Left lung (tissue), 4 donors: ENCODE measurements at regions not wholly inside any gene's neighbourhood (a gene's known extent, or its start where the extent isn't known, plus 50 kb on each side); places are given as distances from the start of the nearest gene placed in this dataset.

Experiments used
- ATAC-seq: fragments of 200-7000 bp; cut with Tn5 transposase; one replicate; pipeline ENCODE4 v1.9.1; 2020; ENCODE audit warnings: moderate library complexity
- DNase-seq, 4 donors: peaks; one replicate each; pipeline ENCODE4 v3.0.0-alpha.2; 2013 to 2020
- H3K27ac ChIP-seq, 2 donors: fragments of 200-600 bp; sonication (generic) in 1 of 2; one replicate each; pipeline versions ENCODE4 v1.5.0 to v1.8.0; 2020 to 2021
- H3K27me3 ChIP-seq, 2 donors: fragments of 200-600 bp; sonication (generic) in 1 of 2; one replicate each; pipeline versions ENCODE4 v1.5.0 to v1.8.0; 2020 to 2021
- H3K36me3 ChIP-seq, 2 donors: fragments of 200-600 bp; sonication (generic) in 1 of 2; one replicate each; pipeline versions ENCODE4 v1.5.0 to v1.8.0; 2020 to 2021
- H3K4me1 ChIP-seq, 2 donors: fragments of 200-600 bp; one replicate each; pipeline ENCODE4 v1.8.0; 2021
- H3K4me3 ChIP-seq, 2 donors: fragments of 200-600 bp; sonication (generic) in 1 of 2; one replicate each; pipeline versions ENCODE4 v1.5.0 to v1.8.0; 2020 to 2021; ENCODE audit warnings: mild to moderate bottlenecking in 1 of 2
- H3K9me3 ChIP-seq, 2 donors: fragments of 200-600 bp; sonication (generic) in 1 of 2; one replicate each; pipeline versions ENCODE4 v1.5.0 to v1.8.0; 2020 to 2021
- intact Hi-C, 2 donors: fragments of 100-400 bp; cut with DNase I; formaldehyde crosslinking; loops; one replicate each; pipeline versions ENCODE4 v1.11.2 to v1.14.2; 2022
- TF ChIP-seq, protein P1 (sequence below), 2 donors: fragments of 200-600 bp; sonication (generic) in 1 of 2; IDR thresholded peaks; one replicate each; pipeline versions ENCODE4 v1.5.0 to v1.8.0; 2021; ENCODE audit warnings: antibody characterized with exemption in 2 of 2
- donor health status: DM: no; HTN: yes; CAD: no.
- donor health status: DM: no; HTN: no; CAD: no.

DNA sequence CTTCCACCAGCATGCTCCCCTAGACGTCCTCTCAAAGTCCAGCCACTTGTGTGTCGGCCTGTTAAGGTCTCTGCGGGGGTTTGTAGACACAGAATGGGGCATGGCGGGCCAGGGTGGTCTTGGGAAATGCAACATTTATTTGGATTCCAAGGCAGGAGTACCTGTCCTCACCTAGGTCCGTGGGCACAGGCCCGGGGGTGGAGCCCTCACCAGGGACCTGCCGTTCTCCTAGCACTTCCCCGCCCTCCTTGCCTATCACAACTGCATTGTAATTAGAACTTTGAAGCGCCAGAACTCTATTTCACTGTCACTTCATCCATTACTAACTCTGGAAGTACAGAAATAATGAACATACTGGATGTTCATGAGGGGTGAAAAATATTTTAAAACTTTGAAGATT is 268.3 kb upstream of the ACTBL2 start:
- no peaks in the 10 kb centered on the region for H3K27me3 ChIP-seq
- intact Hi-C loops: no loop called here

DNA sequence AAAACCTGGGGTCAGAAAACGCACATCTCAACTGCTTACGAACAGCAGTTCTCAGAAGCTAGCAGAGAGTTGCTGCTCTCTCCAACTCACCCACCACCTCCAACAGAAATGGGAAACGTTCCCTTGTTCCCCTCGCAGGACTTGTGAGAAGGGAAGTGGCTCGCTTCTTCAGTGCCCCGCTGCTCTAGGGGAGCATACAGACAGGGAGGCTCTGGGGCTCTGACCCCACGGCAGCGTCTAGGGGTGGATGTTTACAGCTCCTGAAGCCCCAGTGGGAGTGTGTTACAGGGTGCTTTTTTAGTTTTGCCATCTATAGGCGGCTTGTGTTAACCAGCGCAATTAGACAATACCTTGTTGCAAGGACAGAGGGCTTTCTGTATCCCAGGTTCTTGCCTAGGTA is 267.7 kb upstream of the ACTBL2 start:
- intact Hi-C loops: no loop called here
- no peak overlapping the region for H3K4me3 ChIP-seq
- DNase-seq: peak in 1 of 4 donors; percentile 75
- no peaks in the 10 kb centered on the region for H3K9me3 ChIP-seq
- no peaks in the 10 kb centered on the region for H3K4me1 ChIP-seq
- H3K27me3 ChIP-seq: no peaks in the 10 kb centered on the region
- TF ChIP-seq, protein P1, sequence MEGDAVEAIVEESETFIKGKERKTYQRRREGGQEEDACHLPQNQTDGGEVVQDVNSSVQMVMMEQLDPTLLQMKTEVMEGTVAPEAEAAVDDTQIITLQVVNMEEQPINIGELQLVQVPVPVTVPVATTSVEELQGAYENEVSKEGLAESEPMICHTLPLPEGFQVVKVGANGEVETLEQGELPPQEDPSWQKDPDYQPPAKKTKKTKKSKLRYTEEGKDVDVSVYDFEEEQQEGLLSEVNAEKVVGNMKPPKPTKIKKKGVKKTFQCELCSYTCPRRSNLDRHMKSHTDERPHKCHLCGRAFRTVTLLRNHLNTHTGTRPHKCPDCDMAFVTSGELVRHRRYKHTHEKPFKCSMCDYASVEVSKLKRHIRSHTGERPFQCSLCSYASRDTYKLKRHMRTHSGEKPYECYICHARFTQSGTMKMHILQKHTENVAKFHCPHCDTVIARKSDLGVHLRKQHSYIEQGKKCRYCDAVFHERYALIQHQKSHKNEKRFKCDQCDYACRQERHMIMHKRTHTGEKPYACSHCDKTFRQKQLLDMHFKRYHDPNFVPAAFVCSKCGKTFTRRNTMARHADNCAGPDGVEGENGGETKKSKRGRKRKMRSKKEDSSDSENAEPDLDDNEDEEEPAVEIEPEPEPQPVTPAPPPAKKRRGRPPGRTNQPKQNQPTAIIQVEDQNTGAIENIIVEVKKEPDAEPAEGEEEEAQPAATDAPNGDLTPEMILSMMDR (IDR thresholded peaks at IDR 0.05): no peak
- no peak for ATAC-seq
- no peaks in the 10 kb centered on the region for H3K36me3 ChIP-seq
- no peak overlapping the region for H3K27ac ChIP-seq

More for the DNA sequence above, 268.3 kb upstream of the ACTBL2 start:
- Histone ChIP-seq H3K4me3 (no peak overlapping the region), H3K4me1 (no peaks in the 10 kb centered on the region), H3K27ac (no peak overlapping the region), H3K9me3 (no peaks in the 10 kb centered on the region), H3K36me3 (no peaks in the 10 kb centered on the region)
- DNase-seq (peak in 1 of 4 donors; percentile 56), ATAC-seq (no peak)
- TF ChIP-seq, protein P1 (IDR thresholded peaks at IDR 0.05): no peak

DNA sequence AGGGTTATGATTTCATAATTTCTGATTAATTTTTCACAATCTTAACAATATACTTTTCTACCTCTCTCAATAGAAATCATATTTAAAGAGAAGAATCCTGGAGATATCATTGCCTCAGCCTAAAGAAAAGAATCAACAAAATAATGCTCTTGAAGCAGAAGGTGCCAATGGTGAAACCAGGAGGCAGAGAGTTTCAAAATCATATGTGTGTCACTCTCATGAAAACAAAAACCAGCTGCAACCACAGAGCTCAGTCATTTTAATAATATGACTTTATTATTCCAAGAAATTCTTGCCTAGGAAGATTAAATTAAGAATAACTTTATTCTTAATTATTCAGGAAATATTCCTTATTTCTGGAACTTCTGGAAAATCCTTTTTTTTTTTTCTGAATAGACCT is 266.8 kb upstream of the ACTBL2 start:
- H3K4me1 ChIP-seq: no peaks in the 10 kb centered on the region
- no peak overlapping the region for H3K27ac ChIP-seq
- no peaks in the 10 kb centered on the region for H3K36me3 ChIP-seq
- ATAC-seq (no peak), DNase-seq (no peak)
- intact Hi-C loops: no loop called here
- H3K27me3 ChIP-seq: no peaks in the 10 kb centered on the region
- TF ChIP-seq, protein P1 (IDR thresholded peaks at IDR 0.05): no peak
- no peaks in the 10 kb centered on the region for H3K9me3 ChIP-seq
- H3K4me3 ChIP-seq: no peak overlapping the region

DNA sequence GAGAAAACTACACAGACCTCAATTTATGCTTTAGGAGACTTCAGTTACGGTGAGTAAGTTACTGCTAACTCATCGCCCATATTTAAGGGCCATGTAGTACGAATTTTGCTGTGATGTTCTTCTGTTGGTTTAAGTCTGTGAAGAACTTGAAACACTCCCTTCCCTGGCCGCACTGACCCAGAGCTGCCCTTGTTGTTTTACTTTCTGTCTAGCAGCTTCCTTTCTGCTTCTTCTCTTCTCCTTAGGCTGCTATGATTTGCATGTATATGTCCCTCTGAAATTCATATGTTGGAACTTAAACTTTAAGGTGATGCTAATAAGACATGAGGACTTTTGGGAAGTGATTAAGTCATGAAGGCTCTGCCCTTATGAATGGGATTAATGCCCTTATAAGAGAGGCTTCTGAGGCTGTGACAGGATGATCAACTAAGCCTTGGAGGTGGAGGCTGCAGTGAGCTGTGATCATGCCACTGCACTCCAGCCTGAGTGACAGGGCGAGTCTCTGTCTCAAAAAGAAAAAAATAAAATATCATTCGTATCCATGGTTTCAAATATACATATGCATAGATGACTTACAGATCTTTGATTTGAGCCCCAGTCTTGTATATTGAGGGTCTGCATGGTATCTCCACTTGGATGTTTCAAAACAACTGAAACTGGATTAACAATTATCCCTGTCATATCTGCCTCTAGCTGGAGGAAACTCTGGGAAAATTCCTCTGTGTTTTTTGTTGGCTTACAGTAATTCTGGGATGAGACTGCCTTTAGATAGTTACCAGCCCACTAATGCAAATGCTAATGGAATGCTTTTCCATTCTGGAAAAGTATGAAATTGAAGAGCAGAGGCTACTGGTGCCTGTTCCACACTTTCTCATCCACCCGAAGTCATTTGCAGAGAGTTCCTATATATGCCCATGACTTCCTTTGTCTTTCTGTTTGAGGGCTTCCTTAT is 263.4 kb upstream of the ACTBL2 start:
- intact Hi-C loops: no loop called here
- TF ChIP-seq, protein P1 (IDR thresholded peaks at IDR 0.05): no peak
- Histone ChIP-seq H3K27me3 (no peaks in the 10 kb centered on the region), H3K27ac (no peak overlapping the region), H3K36me3 (no peaks in the 10 kb centered on the region), H3K4me1 (no peaks in the 10 kb centered on the region), H3K4me3 (no peak overlapping the region), H3K9me3 (no peaks in the 10 kb centered on the region)
- DNase-seq (no peak), ATAC-seq (no peak)

DNA sequence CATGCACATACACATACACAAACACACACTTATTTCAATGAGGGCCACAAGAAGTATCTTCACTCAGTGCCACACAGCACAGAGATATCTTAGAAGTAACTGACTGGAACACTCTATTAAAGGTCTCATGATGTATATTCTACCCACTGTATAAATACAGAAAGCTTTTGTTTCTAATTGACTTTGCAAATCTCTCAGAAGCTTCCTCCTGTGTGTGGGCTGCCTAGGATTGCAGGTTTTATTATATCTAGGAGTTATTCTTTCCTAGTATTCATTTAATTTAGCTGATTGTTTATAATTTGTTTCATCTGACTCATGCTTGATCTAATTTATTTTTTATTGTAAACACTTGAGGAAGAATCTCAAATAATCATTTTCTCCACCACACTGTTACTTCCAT is 262.4 kb upstream of the ACTBL2 start:
- no peak for DNase-seq
- TF ChIP-seq, protein P1 (IDR thresholded peaks at IDR 0.05): no peak
- Histone ChIP-seq H3K36me3 (no peaks in the 10 kb centered on the region), H3K4me1 (no peaks in the 10 kb centered on the region), H3K9me3 (no peaks in the 10 kb centered on the region), H3K27me3 (no peaks in the 10 kb centered on the region), H3K27ac (no peak overlapping the region), H3K4me3 (no peak overlapping the region)
- intact Hi-C loops: no loop called here
- no peak for ATAC-seq
